H1 (cell line): ENCODE measurements at regions not wholly inside any gene's neighbourhood (a gene's known extent, or its start where the extent isn't known, plus 50 kb on each side); places are given as distances from the start of the nearest gene placed in this dataset.

Source experiments
- CTCF ChIA-PET: fragments of 300-600 bp; sonication (Branson Sonifier 250); formaldehyde crosslinking; loops from one replicate; lab custom pipeline; 2021; ENCODE audit not compliant: partially characterized antibody; lab: Charles Lee
- POLR2A ChIA-PET: fragments of 300-600 bp; sonication (Branson Sonifier 250); formaldehyde crosslinking; loops from one replicate; lab custom pipeline; 2021; ENCODE audit warnings: inconsistent platforms; ENCODE audit not compliant: partially characterized antibody; lab: Charles Lee
- DNase-seq, 2 experiments: peaks; one replicate each; pipeline versions ENCODE4 v3.0.0 to v3.0.0-alpha.2; 2010 to 2022; ENCODE audit warnings: low spot score in 2 of 2, low read depth in 1 of 2, mixed read lengths in 1 of 2
- FAIRE-seq: peaks from 2 replicates; lab custom pipeline; 2011; peaks lifted over from hg19 to GRCh38; lab: Jason Lieb, UNC
- H2AFZ ChIP-seq: 2 replicates; pipeline ENCODE4 v1.8.1; 2012; ENCODE audit warnings: low read length, inconsistent platforms
- H2AK5ac ChIP-seq: 2 replicates; pipeline ENCODE4 v1.6.1; 2013; ENCODE audit warnings: low read depth, low read length
- H2BK120ac ChIP-seq: replicated peaks from 2 replicates; pipeline ENCODE3; 2013; ENCODE audit warnings: low read depth, low read length, inconsistent platforms
- H2BK12ac ChIP-seq: 2 replicates; pipeline ENCODE4 v1.6.1; 2013; ENCODE audit warnings: low read depth, low read length
- H2BK15ac ChIP-seq: 2 replicates; pipeline ENCODE4 v1.6.1; 2013; ENCODE audit warnings: low read length
- H2BK20ac ChIP-seq: 2 replicates; pipeline ENCODE4 v1.6.1; 2013; ENCODE audit warnings: low read length
- H2BK5ac ChIP-seq: 2 replicates; pipeline ENCODE4 v1.6.1; 2013; ENCODE audit warnings: low read depth, low read length
- H3K14ac ChIP-seq: 2 replicates; pipeline ENCODE4 v1.6.1; 2013; ENCODE audit warnings: inconsistent platforms; ENCODE audit not compliant: insufficient read length
- H3K18ac ChIP-seq: 2 replicates; pipeline ENCODE4 v1.6.1; 2013; ENCODE audit warnings: low read length; ENCODE audit errors: extremely low read depth
- H3K23ac ChIP-seq: 2 replicates; pipeline ENCODE4 v1.6.1; 2013; ENCODE audit warnings: inconsistent platforms; ENCODE audit not compliant: insufficient read length
- H3K23me2 ChIP-seq: 2 replicates; pipeline ENCODE4 v1.6.1; 2013; ENCODE audit warnings: low read depth, low read length
- H3K27ac ChIP-seq: 2 replicates; pipeline ENCODE4 v1.6.1; 2011; ENCODE audit warnings: low read depth, low read length, inconsistent platforms
- H3K27me3 ChIP-seq, 4 experiments: replicated peaks in 1 of 4; 1 replicate in 1 of 4; 2 replicates in 3 of 4; pipeline versions ENCODE4 v1.6.1 to v1.8.1; 2011 to 2013; ENCODE audit warnings: low read length in 3 of 4, mild to moderate bottlenecking in 3 of 4, inconsistent platforms in 2 of 4, mixed read lengths in 2 of 4, moderate library complexity in 1 of 4; ENCODE audit not compliant: control insufficient read depth in 3 of 4, insufficient read depth in 3 of 4; ENCODE audit errors: extremely low read depth in 1 of 4
- H3K36me3 ChIP-seq, 4 experiments: 2 replicates each; pipeline versions ENCODE4 v1.6.1 to v1.8.1; 2011 to 2013; ENCODE audit warnings: mild to moderate bottlenecking in 4 of 4, low read length in 3 of 4, moderate library complexity in 2 of 4, control low read depth in 1 of 4, inconsistent platforms in 1 of 4; ENCODE audit not compliant: insufficient read depth in 4 of 4, control insufficient read depth in 2 of 4
- H3K4ac ChIP-seq: replicated peaks from 2 replicates; pipeline ENCODE3; 2013; ENCODE audit warnings: low read length, low read depth, mixed read lengths, inconsistent platforms; ENCODE audit not compliant: insufficient read length
- H3K4me1 ChIP-seq, 4 experiments: replicated peaks in 1 of 4; 1 replicate in 1 of 4; 2 replicates in 3 of 4; pipeline versions ENCODE4 v1.6.1 to v1.8.1; 2011 to 2013; ENCODE audit warnings: low read length in 3 of 4, inconsistent platforms in 2 of 4, mixed read lengths in 1 of 4; ENCODE audit not compliant: insufficient read depth in 4 of 4, control insufficient read depth in 3 of 4
- H3K4me2 ChIP-seq, 2 experiments: 2 replicates each; pipeline versions ENCODE4 v1.6.1 to v1.8.1; 2011 to 2013; ENCODE audit warnings: low read depth in 2 of 2, low read length in 2 of 2, control low read depth in 1 of 2, inconsistent platforms in 1 of 2, mild to moderate bottlenecking in 1 of 2; ENCODE audit not compliant: insufficient read depth in 1 of 2
- H3K4me3 ChIP-seq, 4 experiments: fragments of 200-600, 300-600 bp in 1 of 4; sonication (generic), shearing (Covaris generic), sonication (Bioruptor Twin) in 1 of 4; 2 replicates each; pipeline versions ENCODE4 v1.5.1 to v1.8.1; 2011 to 2016; ENCODE audit warnings: low read length in 4 of 4, low read depth in 3 of 4, control low read depth in 2 of 4, inconsistent platforms in 2 of 4, mild to moderate bottlenecking in 2 of 4, mixed read lengths in 1 of 4, moderate library complexity in 1 of 4; ENCODE audit not compliant: insufficient read depth in 2 of 4; ENCODE audit errors: extremely low read depth in 1 of 4
- H3K56ac ChIP-seq: replicated peaks from 2 replicates; pipeline ENCODE3; 2013; ENCODE audit warnings: low read depth, mild to moderate bottlenecking, mixed read lengths, low read length, inconsistent platforms; ENCODE audit not compliant: insufficient read length
- H3K79me1 ChIP-seq: 2 replicates; pipeline ENCODE4 v1.6.1; 2013; ENCODE audit warnings: low read depth, low read length, control low read depth
- H3K79me2 ChIP-seq, 2 experiments: 2 replicates each; pipeline versions ENCODE4 v1.6.1 to v1.8.1; 2012 to 2013; ENCODE audit warnings: low read length in 2 of 2, mild to moderate bottlenecking in 2 of 2, inconsistent platforms in 1 of 2; ENCODE audit not compliant: insufficient read depth in 2 of 2, control insufficient read depth in 1 of 2
- H3K9ac ChIP-seq, 4 experiments: replicated peaks in 1 of 4; 1 replicate in 1 of 4; 2 replicates in 3 of 4; pipeline versions ENCODE4 v1.6.1 to v1.8.1; 2011 to 2013; ENCODE audit warnings: low read depth in 3 of 4, low read length in 3 of 4, control low read depth in 2 of 4, mild to moderate bottlenecking in 2 of 4, moderate library complexity in 2 of 4, inconsistent platforms in 1 of 4; ENCODE audit errors: extremely low read depth in 1 of 4
- H3K9me3 ChIP-seq, 2 experiments: 2 replicates each; pipeline versions ENCODE4 v1.6.1 to v1.8.1; 2012 to 2013; ENCODE audit warnings: mild to moderate bottlenecking in 2 of 2, moderate library complexity in 2 of 2, control low read depth in 1 of 2, inconsistent platforms in 1 of 2, low read depth in 1 of 2, low read length in 1 of 2, mixed read lengths in 1 of 2; ENCODE audit not compliant: insufficient read depth in 2 of 2
- H4K20me1 ChIP-seq, 2 experiments: replicated peaks in 1 of 2; 2 replicates each; pipeline versions ENCODE3 to v1.8.1; 2011 to 2013; ENCODE audit warnings: inconsistent platforms in 2 of 2, low read length in 2 of 2, mild to moderate bottlenecking in 1 of 2; ENCODE audit not compliant: insufficient read depth in 2 of 2, control insufficient read depth in 1 of 2
- H4K5ac ChIP-seq: 2 replicates; pipeline ENCODE4 v1.6.1; 2013; ENCODE audit warnings: low read length, low read depth, mixed read lengths, inconsistent platforms; ENCODE audit not compliant: insufficient read length
- H4K8ac ChIP-seq: 2 replicates; pipeline ENCODE4 v1.8.0; 2013; ENCODE audit warnings: mild to moderate bottlenecking, moderate library complexity, low read length, inconsistent platforms; ENCODE audit not compliant: insufficient read depth; ENCODE audit errors: extremely low read depth
- H4K91ac ChIP-seq: replicated peaks from 2 replicates; pipeline ENCODE3; 2013; ENCODE audit warnings: low read length, mixed read lengths, inconsistent platforms; ENCODE audit not compliant: insufficient read length
- EGR1 ChIP-seq: IDR thresholded peaks from 2 replicates; pipeline ENCODE4 v1.6.1; 2011; ENCODE audit warnings: low read depth, low read length, borderline replicate concordance
- WGBS, 2 experiments: shearing (Covaris generic) in 1 of 2; methylation state at CpG; one replicate each; pipeline versions ENCODE4 v1.1.6 to v1.1.7; 2013 to 2015; ENCODE audit warnings: low lambda C conversion rate in 2 of 2, mixed read lengths in 2 of 2, inconsistent platforms in 1 of 2, low coverage in 1 of 2, missing lambda C conversion rate in 1 of 2; ENCODE audit not compliant: insufficient replicate concordance in 2 of 2, insufficient coverage in 1 of 2, insufficient read length in 1 of 2; ENCODE audit errors: extremely low coverage in 1 of 2, missing lambda C conversion rate in 1 of 2; 5-methylcytosine and 5-hydroxymethylcytosine counted together

- FAIRE-seq, result no peak
- Histone ChIP-seq H3K4me3 (no peak overlapping the region), H3K27ac (no peak overlapping the region), H3K18ac (no peak overlapping the region), H2BK20ac (no peak overlapping the region), H3K14ac (no peak overlapping the region), H4K5ac (no peak overlapping the region), H3K27me3 (no peaks in the 10 kb centered on the region), H2AFZ (no peak overlapping the region), H2BK12ac (no peak overlapping the region), H3K56ac (no peak overlapping the region), H3K9me3 (no peaks in the 10 kb centered on the region), H3K36me3 (no peaks in the 10 kb centered on the region), H4K20me1 (no peaks in the 10 kb centered on the region), H3K4me2 (no peak overlapping the region), H2BK15ac (no peak overlapping the region), H2BK5ac (no peak overlapping the region), H4K91ac (no peak overlapping the region), H3K79me1 (no peaks in the 10 kb centered on the region), H2BK120ac (no peak overlapping the region), H3K23ac (no peak overlapping the region), H2AK5ac (no peak overlapping the region), H3K79me2 (no peaks in the 10 kb centered on the region), H3K23me2 (no peaks in the 10 kb centered on the region), H4K8ac (no peak overlapping the region), H3K9ac (no peak overlapping the region), H3K4me1 (peaks cover 0 to 4% (median 2%) of the 10 kb centered on the region in 4 experiments; a peak in 1 of 7 replicates), H3K4ac (no peak overlapping the region)
- WGBS, 2 experiments, result 96% methylated on average over 6 of the region's 6 CpGs; no CpG with 5 or more reads in 1 of the 2 experiments
- POLR2A ChIA-PET, result no interaction called here
- no peak for DNase-seq
- CTCF ChIA-PET, result interaction anchor here (0.5 kb wide), 1 partner anchor 1028 kb away, joined by 4 read pairs; no protein-coding TSS in a partner anchor
- no peak for TF ChIP-seq EGR1
Observed at GRCh38 chr21:35831230-35831629, 229.1 kb downstream of the SETD4 start.
